ENCODE measurements at regions not wholly inside any gene's neighbourhood (a gene's known extent, or its start where the extent isn't known, plus 50 kb on each side); places are given as distances from the start of the nearest gene placed in this dataset.

GRCh38 chr9:27671636-27672035 is 98.4 kb upstream of the C9orf72 start:
- H3K4me3 ChIP-seq (ENCODE audit: low read length): no peak overlapping the region
- no peaks in the 10 kb centered on the region for H3K79me2 ChIP-seq (ENCODE audit: low read length)
- no peak for TF ChIP-seq EZH2 (optimal IDR thresholded peaks at IDR 0.05; ENCODE audit: low read depth, low read length)
- no peak for TF ChIP-seq EZH2phosphoT487 (IDR thresholded peaks at IDR 0.05; ENCODE audit: low read length)
- TF ChIP-seq, protein P1, sequence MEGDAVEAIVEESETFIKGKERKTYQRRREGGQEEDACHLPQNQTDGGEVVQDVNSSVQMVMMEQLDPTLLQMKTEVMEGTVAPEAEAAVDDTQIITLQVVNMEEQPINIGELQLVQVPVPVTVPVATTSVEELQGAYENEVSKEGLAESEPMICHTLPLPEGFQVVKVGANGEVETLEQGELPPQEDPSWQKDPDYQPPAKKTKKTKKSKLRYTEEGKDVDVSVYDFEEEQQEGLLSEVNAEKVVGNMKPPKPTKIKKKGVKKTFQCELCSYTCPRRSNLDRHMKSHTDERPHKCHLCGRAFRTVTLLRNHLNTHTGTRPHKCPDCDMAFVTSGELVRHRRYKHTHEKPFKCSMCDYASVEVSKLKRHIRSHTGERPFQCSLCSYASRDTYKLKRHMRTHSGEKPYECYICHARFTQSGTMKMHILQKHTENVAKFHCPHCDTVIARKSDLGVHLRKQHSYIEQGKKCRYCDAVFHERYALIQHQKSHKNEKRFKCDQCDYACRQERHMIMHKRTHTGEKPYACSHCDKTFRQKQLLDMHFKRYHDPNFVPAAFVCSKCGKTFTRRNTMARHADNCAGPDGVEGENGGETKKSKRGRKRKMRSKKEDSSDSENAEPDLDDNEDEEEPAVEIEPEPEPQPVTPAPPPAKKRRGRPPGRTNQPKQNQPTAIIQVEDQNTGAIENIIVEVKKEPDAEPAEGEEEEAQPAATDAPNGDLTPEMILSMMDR (IDR thresholded peaks at IDR 0.05; ENCODE audit: low read length): no peak
- no peak overlapping the region for H3K4me2 ChIP-seq (ENCODE audit: low read depth, low read length)
- H4K20me1 ChIP-seq (ENCODE audit: insufficient read depth, low read length): no peaks in the 10 kb centered on the region
- H3K27me3 ChIP-seq (replicated peaks; ENCODE audit: insufficient read depth, low read length): no peaks in the 10 kb centered on the region
- DNase-seq: no peak
- H3K36me3 ChIP-seq (replicated peaks; ENCODE audit: insufficient read depth, low read length): no peaks in the 10 kb centered on the region
- no peak overlapping the region for H2AFZ ChIP-seq (ENCODE audit: low read length)
- no peaks in the 10 kb centered on the region for H3K4me1 ChIP-seq (ENCODE audit: low read length)
- no peak overlapping the region for H3K9ac ChIP-seq (ENCODE audit: low read length)
- H3K27ac ChIP-seq (ENCODE audit: low read length): no peak overlapping the region
- no peaks in the 10 kb centered on the region for H3F3A ChIP-seq (ENCODE audit: insufficient read depth, low read length)
- H3K9me3 ChIP-seq (replicated peaks; ENCODE audit: insufficient read depth, low read length): no peaks in the 10 kb centered on the region
- no peaks in the 10 kb centered on the region for H3K9me2 ChIP-seq (replicated peaks; ENCODE audit: insufficient read depth, low read length)

GRCh38 chr9:27672718-27673117 is 99.4 kb upstream of the C9orf72 start:
- Histone ChIP-seq H3K4me3 (ENCODE audit: low read length) (no peak overlapping the region), H3K9me3 (replicated peaks; ENCODE audit: insufficient read depth, low read length) (no peaks in the 10 kb centered on the region), H4K20me1 (ENCODE audit: insufficient read depth, low read length) (no peaks in the 10 kb centered on the region), H3K79me2 (ENCODE audit: low read length) (no peaks in the 10 kb centered on the region), H2AFZ (ENCODE audit: low read length) (no peak overlapping the region), H3K9me2 (replicated peaks; ENCODE audit: insufficient read depth, low read length) (no peaks in the 10 kb centered on the region), H3K36me3 (replicated peaks; ENCODE audit: insufficient read depth, low read length) (no peaks in the 10 kb centered on the region), H3K9ac (ENCODE audit: low read length) (no peak overlapping the region), H3K4me2 (ENCODE audit: low read depth, low read length) (no peak overlapping the region), H3K27ac (ENCODE audit: low read length) (no peak overlapping the region), H3F3A (ENCODE audit: insufficient read depth, low read length) (no peaks in the 10 kb centered on the region), H3K27me3 (replicated peaks; ENCODE audit: insufficient read depth, low read length) (no peaks in the 10 kb centered on the region), H3K4me1 (ENCODE audit: low read length) (no peaks in the 10 kb centered on the region)
- TF ChIP-seq EZH2 (optimal IDR thresholded peaks at IDR 0.05; ENCODE audit: low read depth, low read length) (no peak), EZH2phosphoT487 (IDR thresholded peaks at IDR 0.05; ENCODE audit: low read length) (no peak)
- no peak for DNase-seq

DNA sequence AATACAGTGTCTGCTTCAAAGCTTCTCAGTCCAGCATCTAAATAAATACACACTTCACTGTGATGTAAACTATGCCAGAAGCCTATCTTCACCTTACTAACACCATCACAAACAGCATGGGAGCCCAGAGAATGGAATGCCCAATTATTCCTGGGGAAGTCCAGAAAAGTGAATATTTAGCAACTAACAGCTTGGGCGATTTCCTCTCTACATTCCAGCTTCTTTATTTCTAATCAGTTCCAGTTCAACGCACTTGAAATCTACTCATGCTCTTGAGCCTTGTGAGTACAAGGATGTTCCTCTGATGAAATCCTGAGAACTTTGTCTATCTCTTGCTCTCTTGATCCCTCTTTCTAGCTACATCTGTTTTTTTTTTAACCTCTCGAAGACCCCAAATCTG is 100.4 kb upstream of the C9orf72 start:
- H2AFZ ChIP-seq (ENCODE audit: low read length): no peak overlapping the region
- no peaks in the 10 kb centered on the region for H3F3A ChIP-seq (ENCODE audit: insufficient read depth, low read length)
- no peak overlapping the region for H3K27ac ChIP-seq (ENCODE audit: low read length)
- no peaks in the 10 kb centered on the region for H4K20me1 ChIP-seq (ENCODE audit: insufficient read depth, low read length)
- no peaks in the 10 kb centered on the region for H3K4me1 ChIP-seq (ENCODE audit: low read length)
- DNase-seq: no peak
- H3K9me2 ChIP-seq (replicated peaks; ENCODE audit: insufficient read depth, low read length): no peaks in the 10 kb centered on the region
- no peaks in the 10 kb centered on the region for H3K27me3 ChIP-seq (replicated peaks; ENCODE audit: insufficient read depth, low read length)
- no peaks in the 10 kb centered on the region for H3K36me3 ChIP-seq (replicated peaks; ENCODE audit: insufficient read depth, low read length)
- H3K4me3 ChIP-seq (ENCODE audit: low read length): no peak overlapping the region
- TF ChIP-seq EZH2 (optimal IDR thresholded peaks at IDR 0.05; ENCODE audit: low read depth, low read length) (no peak), EZH2phosphoT487 (IDR thresholded peaks at IDR 0.05; ENCODE audit: low read length) (no peak)
- TF ChIP-seq, protein P1 (IDR thresholded peaks at IDR 0.05; ENCODE audit: low read length): no peak
- no peaks in the 10 kb centered on the region for H3K79me2 ChIP-seq (ENCODE audit: low read length)
- H3K4me2 ChIP-seq (ENCODE audit: low read depth, low read length): no peak overlapping the region
- no peak overlapping the region for H3K9ac ChIP-seq (ENCODE audit: low read length)
- no peaks in the 10 kb centered on the region for H3K9me3 ChIP-seq (replicated peaks; ENCODE audit: insufficient read depth, low read length)

DNA sequence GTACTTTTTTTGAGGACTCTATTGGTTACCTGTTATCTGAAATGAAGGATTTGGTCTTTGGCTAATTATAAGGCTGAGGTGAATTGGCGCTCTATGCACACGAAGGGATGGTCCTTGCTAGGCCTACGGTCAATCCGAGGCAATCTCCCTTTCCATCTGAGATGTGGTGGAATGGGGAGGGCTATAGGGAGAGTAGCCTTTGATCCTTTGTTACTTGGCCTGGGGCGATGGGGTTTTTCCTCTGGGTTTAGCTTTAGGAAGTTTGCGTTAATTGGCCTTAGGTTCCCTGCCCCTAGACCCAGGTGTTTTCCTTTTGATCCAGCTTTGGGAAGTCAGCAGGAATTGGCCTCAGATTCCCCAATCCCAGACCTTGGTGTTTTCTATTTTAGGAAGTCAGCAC is 102.1 kb upstream of the C9orf72 start:
- no peaks in the 10 kb centered on the region for H3K36me3 ChIP-seq (replicated peaks; ENCODE audit: insufficient read depth, low read length)
- H3K9ac ChIP-seq (ENCODE audit: low read length): no peak overlapping the region
- no peaks in the 10 kb centered on the region for H3K27me3 ChIP-seq (replicated peaks; ENCODE audit: insufficient read depth, low read length)
- TF ChIP-seq EZH2 (optimal IDR thresholded peaks at IDR 0.05; ENCODE audit: low read depth, low read length) (no peak), EZH2phosphoT487 (IDR thresholded peaks at IDR 0.05; ENCODE audit: low read length) (no peak)
- TF ChIP-seq, protein P1 (IDR thresholded peaks at IDR 0.05; ENCODE audit: low read length): no peak
- H3K4me2 ChIP-seq (ENCODE audit: low read depth, low read length): no peak overlapping the region
- no peaks in the 10 kb centered on the region for H3K4me1 ChIP-seq (ENCODE audit: low read length)
- H2AFZ ChIP-seq (ENCODE audit: low read length): no peak overlapping the region
- H4K20me1 ChIP-seq (ENCODE audit: insufficient read depth, low read length): no peaks in the 10 kb centered on the region
- H3K9me3 ChIP-seq (replicated peaks; ENCODE audit: insufficient read depth, low read length): no peaks in the 10 kb centered on the region
- DNase-seq: no peak
- no peak overlapping the region for H3K27ac ChIP-seq (ENCODE audit: low read length)
- H3F3A ChIP-seq (ENCODE audit: insufficient read depth, low read length): no peaks in the 10 kb centered on the region
- H3K79me2 ChIP-seq (ENCODE audit: low read length): no peaks in the 10 kb centered on the region
- H3K4me3 ChIP-seq (ENCODE audit: low read length): no peak overlapping the region
- no peaks in the 10 kb centered on the region for H3K9me2 ChIP-seq (replicated peaks; ENCODE audit: insufficient read depth, low read length)
